IMR-90 (cell line): ENCODE measurements at regions not wholly inside any gene's neighbourhood (a gene's known extent, or its start where the extent isn't known, plus 50 kb on each side); places are given as distances from the start of the nearest gene placed in this dataset.

Experiments used
- ATAC-seq: fragments of 200-7000 bp; cut with Tn5 transposase; 2 replicates; pipeline ENCODE4 v1.9.1; 2020; ENCODE audit warnings: low read depth, mild to moderate bottlenecking, moderate library complexity
- BruUV-seq: library from RNA; stranded (reverse); fragments of 400-500 nt; replicated peaks from 2 replicates; lab custom pipeline; 2021; lab: Mats Ljungman, UMichigan
- CTCF ChIA-PET: fragments of 300-600 bp; formaldehyde crosslinking; extraction: SDS; loops from one replicate; lab custom pipeline; 2021; ENCODE audit warnings: antibody characterized with exemption; lab: Yijun Ruan, JAX
- POLR2A ChIA-PET: fragments of 300-600 bp; sonication (Branson Sonifier 250); formaldehyde crosslinking; loops from one replicate; lab custom pipeline; 2022; ENCODE audit warnings: antibody characterized with exemption; ENCODE audit not compliant: unreplicated experiment; lab: Charles Lee
- DNase-seq: peaks from one replicate; pipeline ENCODE4 v3.0.0; 2013
- H2AFZ ChIP-seq: replicated peaks from 2 replicates; pipeline ENCODE3; 2013; ENCODE audit warnings: low read length, mild to moderate bottlenecking; ENCODE audit not compliant: poor library complexity
- H2AK5ac ChIP-seq: 2 replicates; pipeline ENCODE4 v1.6.1; 2013; ENCODE audit warnings: low read depth, low read length, inconsistent platforms
- H2AK9ac ChIP-seq: replicated peaks from 2 replicates; pipeline ENCODE3; 2013; ENCODE audit warnings: mild to moderate bottlenecking, low read depth, low read length, moderate library complexity; ENCODE audit not compliant: poor library complexity
- H2BK120ac ChIP-seq: 2 replicates; pipeline ENCODE4 v1.6.1; 2013; ENCODE audit warnings: low read depth, low read length, inconsistent platforms
- H2BK15ac ChIP-seq: 3 replicates; pipeline ENCODE4 v1.6.1; 2013; ENCODE audit warnings: low read depth, low read length, inconsistent platforms
- H2BK20ac ChIP-seq: 2 replicates; pipeline ENCODE4 v1.6.1; 2013; ENCODE audit warnings: low read depth, mild to moderate bottlenecking, inconsistent platforms, low read length, moderate library complexity
- H2BK5ac ChIP-seq: 2 replicates; pipeline ENCODE4 v1.6.1; 2013; ENCODE audit warnings: mild to moderate bottlenecking, low read depth, low read length, inconsistent platforms; ENCODE audit not compliant: poor library complexity, severe bottlenecking
- H3K14ac ChIP-seq: replicated peaks from 2 replicates; pipeline ENCODE4 v1.6.1; 2013; ENCODE audit warnings: low read depth, low read length, inconsistent platforms
- H3K18ac ChIP-seq: 2 replicates; pipeline ENCODE4 v1.6.1; 2013; ENCODE audit warnings: low read depth, low read length, control low read depth
- H3K23ac ChIP-seq: 2 replicates; pipeline ENCODE4 v1.6.1; 2013; ENCODE audit warnings: low read depth, low read length, inconsistent platforms
- H3K27ac ChIP-seq: 2 replicates; pipeline ENCODE4 v1.5.1; 2013; ENCODE audit warnings: mild to moderate bottlenecking, control low read depth, low read length; ENCODE audit not compliant: insufficient read depth
- H3K27me3 ChIP-seq: 2 replicates; pipeline ENCODE4 v1.6.1; 2013; ENCODE audit warnings: low read length; ENCODE audit not compliant: control insufficient read depth, insufficient read depth
- H3K36me3 ChIP-seq: 2 replicates; pipeline ENCODE4 v1.6.1; 2013; ENCODE audit warnings: low read length, mixed read lengths; ENCODE audit not compliant: control insufficient read depth, insufficient read depth
- H3K4ac ChIP-seq: 2 replicates; pipeline ENCODE4 v1.6.1; 2013; ENCODE audit warnings: low read depth, low read length, inconsistent platforms
- H3K4me1 ChIP-seq: 2 replicates; pipeline ENCODE4 v1.6.1; 2013; ENCODE audit warnings: low read length, mixed read lengths; ENCODE audit not compliant: control insufficient read depth, insufficient read depth
- H3K4me2 ChIP-seq: 2 replicates; pipeline ENCODE4 v1.6.1; 2013; ENCODE audit warnings: low read depth, mild to moderate bottlenecking, control low read depth, low read length, moderate library complexity
- H3K4me3 ChIP-seq: 2 replicates; pipeline ENCODE4 v1.5.1; 2013; ENCODE audit warnings: low read depth, mild to moderate bottlenecking, control low read depth, low read length, moderate library complexity; ENCODE audit not compliant: insufficient read depth
- H3K56ac ChIP-seq: 2 replicates; pipeline ENCODE4 v1.6.1; 2013; ENCODE audit warnings: low read length, inconsistent platforms; ENCODE audit not compliant: insufficient read depth; ENCODE audit errors: extremely low read depth
- H3K79me1 ChIP-seq, 2 experiments: 2 replicates each; pipeline ENCODE4 v1.6.1; 2013; ENCODE audit warnings: low read length in 2 of 2, inconsistent platforms in 1 of 2, low read depth in 1 of 2
- H3K9ac ChIP-seq: 2 replicates; pipeline ENCODE4 v1.6.1; 2013; ENCODE audit warnings: low read depth, low read length, control low read depth
- H3K9me1 ChIP-seq: 2 replicates; pipeline ENCODE4 v1.6.1; 2013; ENCODE audit warnings: low read length, inconsistent platforms; ENCODE audit not compliant: insufficient read depth
- H3K9me3 ChIP-seq: 2 replicates; pipeline ENCODE4 v1.6.1; 2013; ENCODE audit warnings: low read length; ENCODE audit not compliant: control insufficient read depth, insufficient read depth
- H4K20me1 ChIP-seq: 2 replicates; pipeline ENCODE4 v1.6.1; 2013; ENCODE audit warnings: low read length, inconsistent platforms; ENCODE audit not compliant: insufficient read depth
- H4K5ac ChIP-seq: 2 replicates; pipeline ENCODE4 v1.6.1; 2013; ENCODE audit warnings: mild to moderate bottlenecking, low read depth, low read length, control low read depth
- H4K8ac ChIP-seq, 2 experiments: 2 replicates each; pipeline ENCODE4 v1.6.1; 2013; ENCODE audit warnings: low read depth in 2 of 2, low read length in 2 of 2, control low read depth in 1 of 2, inconsistent platforms in 1 of 2
- H4K91ac ChIP-seq: 2 replicates; pipeline ENCODE4 v1.6.1; 2013; ENCODE audit warnings: low read depth, low read length, inconsistent platforms; ENCODE audit not compliant: insufficient read depth
- CTCF ChIP-seq: conservative IDR thresholded peaks from 2 replicates; pipeline ENCODE4 v1.5.1; 2012; ENCODE audit warnings: mild to moderate bottlenecking, low read depth, low read length, improper control_type of control experiment
- dilution Hi-C: fragments of 300-500 bp; cut with HindIII; formaldehyde crosslinking; loops from one replicate; pipeline ENCODE4 v1.14.3; 2018; ENCODE audit warnings: low sequenced_read_pairs; ENCODE audit not compliant: unreplicated experiment
- in situ Hi-C: fragments of 300-500 bp; cut with MboI; formaldehyde crosslinking; loops from 3 replicates; pipeline ENCODE4 v1.14.3; 2019; ENCODE audit warnings: low sequenced_read_pairs, inconsistent platforms, mixed read lengths
- intact Hi-C: fragments of 100-400 bp; cut with micrococcal nuclease; formaldehyde crosslinking; loops from 2 replicates; pipeline ENCODE4 v1.10.0; 2022

GRCh38 chr1:58850636-58851035 is 66.8 kb upstream of the JUN start:
- no peak overlapping the region for H2BK15ac ChIP-seq
- in situ Hi-C loops = no loop called here
- no peaks in the 10 kb centered on the region for H4K20me1 ChIP-seq
- no peaks in the 10 kb centered on the region for H3K36me3 ChIP-seq
- no peak overlapping the region for H3K4me2 ChIP-seq
- peak overlapping the region; percentile 57 to 93; a peak in 1 of 4 replicates for H4K8ac ChIP-seq
- H4K5ac ChIP-seq = no peak overlapping the region
- H3K56ac ChIP-seq = no peak overlapping the region
- H2BK20ac ChIP-seq = peak overlapping the region; percentile 95; the same call in 1 of the 2 replicates
- TF ChIP-seq CTCF = no peak
- peak overlapping the region; percentile 62; the same call in 1 of the 2 replicates for H3K14ac ChIP-seq
- H3K18ac ChIP-seq = no peak overlapping the region
- H3K23ac ChIP-seq = 0 out of 2 replicates have a peak overlapping the region, but pooled peaks have one; percentile 58
- dilution Hi-C loops = no loop called here
- ATAC-seq (no peak), DNase-seq (no peak)
- H3K79me1 ChIP-seq = no peaks in the 10 kb centered on the region
- CTCF ChIA-PET = interaction anchor here (0.6 kb wide), 2 partner anchors 751 to 1072 kb away, joined by 3 to 4 read pairs; no protein-coding TSS in a partner anchor
- peak overlapping the region; percentile 91; the same call in 1 of the 2 replicates for H3K4ac ChIP-seq
- peak overlapping the region; percentile 94 for H2BK120ac ChIP-seq
- H3K4me1 ChIP-seq = peaks cover 17% of the 10 kb centered on the region
- no peak overlapping the region for H2AK9ac ChIP-seq
- H3K9me1 ChIP-seq = peaks cover 18% of the 10 kb centered on the region
- H3K9ac ChIP-seq = no peak overlapping the region
- H3K27me3 ChIP-seq = no peaks in the 10 kb centered on the region
- 0 out of 2 replicates have a peak overlapping the region, but pooled peaks have one; percentile 75 for H2AK5ac ChIP-seq
- no peak overlapping the region for H4K91ac ChIP-seq
- no peak overlapping the region for H3K4me3 ChIP-seq
- H2BK5ac ChIP-seq = peak overlapping the region; percentile 87
- H3K27ac ChIP-seq = no peak overlapping the region
- POLR2A ChIA-PET = no interaction called here
- no peak overlapping the region for H2AFZ ChIP-seq
- intact Hi-C loops = no loop called here
- BruUV-seq = no TSS peak
- no peaks in the 10 kb centered on the region for H3K9me3 ChIP-seq
